ENCODE measurements at regions not wholly inside any gene's neighbourhood (a gene's known extent, or its start where the extent isn't known, plus 50 kb on each side); places are given as distances from the start of the nearest gene placed in this dataset.

GRCh38 chr3:88811096-88811495 lies 296.3 kb upstream of the EPHA3 start:
- Histone ChIP-seq H3K9me2 (ENCODE audit: insufficient read depth, low read length) (no peaks in the 10 kb centered on the region), H2AFZ (ENCODE audit: low read depth, low read length) (no peak overlapping the region), H3K4me3 (ENCODE audit: low read length) (no peak overlapping the region), H3K9me3 (ENCODE audit: low read length) (no peaks in the 10 kb centered on the region), H3K79me2 (replicated peaks; ENCODE audit: insufficient read depth, low read length) (no peaks in the 10 kb centered on the region), H3K36me3 (ENCODE audit: insufficient read depth, low read length) (no peaks in the 10 kb centered on the region), H3K27me3 (ENCODE audit: insufficient read depth, low read depth, low read length) (no peaks in the 10 kb centered on the region), H3K4me2 (ENCODE audit: low read length) (no peak overlapping the region), H4K20me1 (ENCODE audit: insufficient read depth) (no peaks in the 10 kb centered on the region), H3K27ac (ENCODE audit: low read length) (no peak overlapping the region), H3K9ac (ENCODE audit: low read length) (no peak overlapping the region), H3F3A (ENCODE audit: insufficient read depth, low read length, poor library complexity, severe bottlenecking) (no peaks in the 10 kb centered on the region)
- TF ChIP-seq REST (IDR thresholded peaks at IDR 0.05; ENCODE audit: borderline replicate concordance) (no peak), POLR2AphosphoS5 (IDR thresholded peaks at IDR 0.05) (no peak), CTCF (IDR thresholded peaks at IDR 0.05; ENCODE audit: poor library complexity, severe bottlenecking) (no peak), MXI1 (conservative IDR thresholded peaks at IDR 0.05; ENCODE audit: poor library complexity, severe bottlenecking) (no peak)

GRCh38 chr3:88812576-88812975 lies 294.8 kb upstream of the EPHA3 start:
- Histone ChIP-seq H3K27ac (ENCODE audit: low read length) (no peak overlapping the region), H2AFZ (ENCODE audit: low read depth, low read length) (no peak overlapping the region), H3K9ac (ENCODE audit: low read length) (no peak overlapping the region), H3K79me2 (replicated peaks; ENCODE audit: insufficient read depth, low read length) (no peaks in the 10 kb centered on the region), H3K27me3 (ENCODE audit: insufficient read depth, low read depth, low read length) (no peaks in the 10 kb centered on the region), H3K36me3 (ENCODE audit: insufficient read depth, low read length) (no peaks in the 10 kb centered on the region), H3K9me2 (ENCODE audit: insufficient read depth, low read length) (no peaks in the 10 kb centered on the region), H3K4me3 (ENCODE audit: low read length) (no peak overlapping the region), H3K4me2 (ENCODE audit: low read length) (no peak overlapping the region), H3F3A (ENCODE audit: insufficient read depth, low read length, poor library complexity, severe bottlenecking) (no peaks in the 10 kb centered on the region), H3K9me3 (ENCODE audit: low read length) (no peaks in the 10 kb centered on the region), H4K20me1 (ENCODE audit: insufficient read depth) (no peaks in the 10 kb centered on the region)
- TF ChIP-seq REST (IDR thresholded peaks at IDR 0.05; ENCODE audit: borderline replicate concordance) (no peak), TAF1 (IDR thresholded peaks at IDR 0.05; ENCODE audit: low read depth) (no peak), SMC3 (conservative IDR thresholded peaks at IDR 0.05; ENCODE audit: poor library complexity) (no peak), EZH2 (IDR thresholded peaks at IDR 0.05; ENCODE audit: borderline replicate concordance, insufficient read depth, low read length, poor library complexity, severe bottlenecking) (no peak), RAD21 (conservative IDR thresholded peaks at IDR 0.05) (no peak), CTCF (IDR thresholded peaks at IDR 0.05; ENCODE audit: poor library complexity, severe bottlenecking) (no peak), EP300 (conservative IDR thresholded peaks at IDR 0.05; ENCODE audit: poor library complexity, severe bottlenecking) (no peak), POLR2AphosphoS5 (IDR thresholded peaks at IDR 0.05) (no peak), MXI1 (conservative IDR thresholded peaks at IDR 0.05; ENCODE audit: poor library complexity, severe bottlenecking) (no peak)

Data from neural cell (in vitro differentiated cells).